IMR-90 (cell line): ENCODE measurements at regions not wholly inside any gene's neighbourhood (a gene's known extent, or its start where the extent isn't known, plus 50 kb on each side); places are given as distances from the start of the nearest gene placed in this dataset.

Experiments
- ATAC-seq: fragments of 200-7000 bp; cut with Tn5 transposase; 2 replicates; pipeline ENCODE4 v1.9.1; 2020; ENCODE audit warnings: low read depth, mild to moderate bottlenecking, moderate library complexity
- BruUV-seq: library from RNA; stranded (reverse); fragments of 400-500 nt; replicated peaks from 2 replicates; lab custom pipeline; 2021; lab: Mats Ljungman, UMichigan
- CTCF ChIA-PET: fragments of 300-600 bp; formaldehyde crosslinking; extraction: SDS; loops from one replicate; lab custom pipeline; 2021; ENCODE audit warnings: antibody characterized with exemption; lab: Yijun Ruan, JAX
- POLR2A ChIA-PET: fragments of 300-600 bp; sonication (Branson Sonifier 250); formaldehyde crosslinking; loops from one replicate; lab custom pipeline; 2022; ENCODE audit warnings: antibody characterized with exemption; ENCODE audit not compliant: unreplicated experiment; lab: Charles Lee
- DNase-seq: peaks from one replicate; pipeline ENCODE4 v3.0.0; 2013
- H2AFZ ChIP-seq: replicated peaks from 2 replicates; pipeline ENCODE3; 2013; ENCODE audit warnings: low read length, mild to moderate bottlenecking; ENCODE audit not compliant: poor library complexity
- H2AK5ac ChIP-seq: 2 replicates; pipeline ENCODE4 v1.6.1; 2013; ENCODE audit warnings: low read depth, low read length, inconsistent platforms
- H2AK9ac ChIP-seq: replicated peaks from 2 replicates; pipeline ENCODE3; 2013; ENCODE audit warnings: mild to moderate bottlenecking, low read depth, low read length, moderate library complexity; ENCODE audit not compliant: poor library complexity
- H2BK120ac ChIP-seq: 2 replicates; pipeline ENCODE4 v1.6.1; 2013; ENCODE audit warnings: low read depth, low read length, inconsistent platforms
- H2BK15ac ChIP-seq: 3 replicates; pipeline ENCODE4 v1.6.1; 2013; ENCODE audit warnings: low read depth, low read length, inconsistent platforms
- H2BK20ac ChIP-seq: 2 replicates; pipeline ENCODE4 v1.6.1; 2013; ENCODE audit warnings: low read depth, mild to moderate bottlenecking, inconsistent platforms, low read length, moderate library complexity
- H2BK5ac ChIP-seq: 2 replicates; pipeline ENCODE4 v1.6.1; 2013; ENCODE audit warnings: mild to moderate bottlenecking, low read depth, low read length, inconsistent platforms; ENCODE audit not compliant: poor library complexity, severe bottlenecking
- H3K14ac ChIP-seq: replicated peaks from 2 replicates; pipeline ENCODE4 v1.6.1; 2013; ENCODE audit warnings: low read depth, low read length, inconsistent platforms
- H3K18ac ChIP-seq: 2 replicates; pipeline ENCODE4 v1.6.1; 2013; ENCODE audit warnings: low read depth, low read length, control low read depth
- H3K23ac ChIP-seq: 2 replicates; pipeline ENCODE4 v1.6.1; 2013; ENCODE audit warnings: low read depth, low read length, inconsistent platforms
- H3K27ac ChIP-seq: 2 replicates; pipeline ENCODE4 v1.5.1; 2013; ENCODE audit warnings: mild to moderate bottlenecking, control low read depth, low read length; ENCODE audit not compliant: insufficient read depth
- H3K27me3 ChIP-seq: 2 replicates; pipeline ENCODE4 v1.6.1; 2013; ENCODE audit warnings: low read length; ENCODE audit not compliant: control insufficient read depth, insufficient read depth
- H3K36me3 ChIP-seq: 2 replicates; pipeline ENCODE4 v1.6.1; 2013; ENCODE audit warnings: low read length, mixed read lengths; ENCODE audit not compliant: control insufficient read depth, insufficient read depth
- H3K4ac ChIP-seq: 2 replicates; pipeline ENCODE4 v1.6.1; 2013; ENCODE audit warnings: low read depth, low read length, inconsistent platforms
- H3K4me1 ChIP-seq: 2 replicates; pipeline ENCODE4 v1.6.1; 2013; ENCODE audit warnings: low read length, mixed read lengths; ENCODE audit not compliant: control insufficient read depth, insufficient read depth
- H3K4me2 ChIP-seq: 2 replicates; pipeline ENCODE4 v1.6.1; 2013; ENCODE audit warnings: low read depth, mild to moderate bottlenecking, control low read depth, low read length, moderate library complexity
- H3K4me3 ChIP-seq: 2 replicates; pipeline ENCODE4 v1.5.1; 2013; ENCODE audit warnings: low read depth, mild to moderate bottlenecking, control low read depth, low read length, moderate library complexity; ENCODE audit not compliant: insufficient read depth
- H3K56ac ChIP-seq: 2 replicates; pipeline ENCODE4 v1.6.1; 2013; ENCODE audit warnings: low read length, inconsistent platforms; ENCODE audit not compliant: insufficient read depth; ENCODE audit errors: extremely low read depth
- H3K79me1 ChIP-seq, 2 experiments: 2 replicates each; pipeline ENCODE4 v1.6.1; 2013; ENCODE audit warnings: low read length in 2 of 2, inconsistent platforms in 1 of 2, low read depth in 1 of 2
- H3K9ac ChIP-seq: 2 replicates; pipeline ENCODE4 v1.6.1; 2013; ENCODE audit warnings: low read depth, low read length, control low read depth
- H3K9me1 ChIP-seq: 2 replicates; pipeline ENCODE4 v1.6.1; 2013; ENCODE audit warnings: low read length, inconsistent platforms; ENCODE audit not compliant: insufficient read depth
- H3K9me3 ChIP-seq: 2 replicates; pipeline ENCODE4 v1.6.1; 2013; ENCODE audit warnings: low read length; ENCODE audit not compliant: control insufficient read depth, insufficient read depth
- H4K20me1 ChIP-seq: 2 replicates; pipeline ENCODE4 v1.6.1; 2013; ENCODE audit warnings: low read length, inconsistent platforms; ENCODE audit not compliant: insufficient read depth
- H4K5ac ChIP-seq: 2 replicates; pipeline ENCODE4 v1.6.1; 2013; ENCODE audit warnings: mild to moderate bottlenecking, low read depth, low read length, control low read depth
- H4K8ac ChIP-seq, 2 experiments: 2 replicates each; pipeline ENCODE4 v1.6.1; 2013; ENCODE audit warnings: low read depth in 2 of 2, low read length in 2 of 2, control low read depth in 1 of 2, inconsistent platforms in 1 of 2
- H4K91ac ChIP-seq: 2 replicates; pipeline ENCODE4 v1.6.1; 2013; ENCODE audit warnings: low read depth, low read length, inconsistent platforms; ENCODE audit not compliant: insufficient read depth
- BHLHE40 ChIP-seq: fragments of 150-350 bp; IDR thresholded peaks from 2 replicates; pipeline ENCODE4 v1.6.1; 2016; ENCODE audit warnings: mild to moderate bottlenecking, low read depth, low read length
- CEBPB ChIP-seq: IDR thresholded peaks from 2 replicates; pipeline ENCODE4 v1.6.1; 2012; ENCODE audit warnings: low read depth, low read length, improper control_type of control experiment
- CHD1 ChIP-seq: IDR thresholded peaks from 2 replicates; pipeline ENCODE4 v1.6.1; 2012; ENCODE audit warnings: low read depth, low read length, improper control_type of control experiment
- FOS ChIP-seq: fragments of 150-350 bp; IDR thresholded peaks from 2 replicates; pipeline ENCODE4 v1.6.1; 2016; ENCODE audit warnings: low read depth, low read length
- MAFK ChIP-seq: IDR thresholded peaks from 2 replicates; pipeline ENCODE4 v1.6.1; 2012; ENCODE audit warnings: low read depth, low read length, improper control_type of control experiment
- MAZ ChIP-seq: IDR thresholded peaks from 2 replicates; pipeline ENCODE4 v1.6.1; 2012; ENCODE audit warnings: low read depth, mild to moderate bottlenecking, low read length, improper control_type of control experiment, moderate library complexity, borderline replicate concordance
- MXI1 ChIP-seq: IDR thresholded peaks from 2 replicates; pipeline ENCODE4 v1.6.1; 2012; ENCODE audit warnings: low read depth, mild to moderate bottlenecking, low read length, moderate library complexity, borderline replicate concordance
- NFE2L2 ChIP-seq: fragments of 150-350 bp; IDR thresholded peaks from 2 replicates; pipeline ENCODE4 v1.6.1; 2016; ENCODE audit warnings: low read depth, mild to moderate bottlenecking, low read length
- POLR2A ChIP-seq: IDR thresholded peaks from 2 replicates; pipeline ENCODE4 v1.6.1; 2012; ENCODE audit warnings: mild to moderate bottlenecking, low read depth, low read length
- RAD21 ChIP-seq: IDR thresholded peaks from 2 replicates; pipeline ENCODE4 v1.6.1; 2012; ENCODE audit warnings: low read length, improper control_type of control experiment
- RCOR1 ChIP-seq: IDR thresholded peaks from 2 replicates; pipeline ENCODE4 v1.6.1; 2012; ENCODE audit warnings: mild to moderate bottlenecking, low read length, improper control_type of control experiment; ENCODE audit not compliant: insufficient replicate concordance
- RFX5 ChIP-seq: IDR thresholded peaks from 2 replicates; pipeline ENCODE4 v1.8.0; 2012; ENCODE audit warnings: low read depth, mild to moderate bottlenecking, low read length, moderate library complexity
- SMC3 ChIP-seq: fragments of 150-350 bp; IDR thresholded peaks from 2 replicates; pipeline ENCODE4 v1.6.1; 2016; ENCODE audit warnings: low read depth, mild to moderate bottlenecking, antibody characterized with exemption, low read length, moderate library complexity
- WGBS, 2 experiments: methylation state at CpG; one replicate each; pipeline versions ENCODE4 v1.1.5 to v1.1.7; 2013; ENCODE audit warnings: missing lambda C conversion rate in 2 of 2; ENCODE audit not compliant: insufficient read length in 1 of 2; ENCODE audit errors: extremely low coverage in 2 of 2; 5-methylcytosine and 5-hydroxymethylcytosine counted together
- dilution Hi-C: fragments of 300-500 bp; cut with HindIII; formaldehyde crosslinking; loops from one replicate; pipeline ENCODE4 v1.14.3; 2018; ENCODE audit warnings: low sequenced_read_pairs; ENCODE audit not compliant: unreplicated experiment
- in situ Hi-C: fragments of 300-500 bp; cut with MboI; formaldehyde crosslinking; loops from 3 replicates; pipeline ENCODE4 v1.14.3; 2019; ENCODE audit warnings: low sequenced_read_pairs, inconsistent platforms, mixed read lengths
- intact Hi-C: fragments of 100-400 bp; cut with micrococcal nuclease; formaldehyde crosslinking; loops from 2 replicates; pipeline ENCODE4 v1.10.0; 2022
- TF ChIP-seq, protein P1 (sequence below): fragments of 150-350 bp; IDR thresholded peaks from 2 replicates; pipeline ENCODE4 v1.6.1; 2016; ENCODE audit warnings: low read depth, mild to moderate bottlenecking, low read length, moderate library complexity, borderline replicate concordance
- TF ChIP-seq, protein P2 (sequence below): fragments of 150-350 bp; IDR thresholded peaks from 2 replicates; pipeline ENCODE4 v1.6.1; 2017; ENCODE audit warnings: mild to moderate bottlenecking, antibody characterized with exemption, low read length, low read depth
- TF ChIP-seq, protein P3 (sequence below): conservative IDR thresholded peaks from 2 replicates; pipeline ENCODE4 v1.5.1; 2012; ENCODE audit warnings: mild to moderate bottlenecking, low read depth, low read length, improper control_type of control experiment

DNA sequence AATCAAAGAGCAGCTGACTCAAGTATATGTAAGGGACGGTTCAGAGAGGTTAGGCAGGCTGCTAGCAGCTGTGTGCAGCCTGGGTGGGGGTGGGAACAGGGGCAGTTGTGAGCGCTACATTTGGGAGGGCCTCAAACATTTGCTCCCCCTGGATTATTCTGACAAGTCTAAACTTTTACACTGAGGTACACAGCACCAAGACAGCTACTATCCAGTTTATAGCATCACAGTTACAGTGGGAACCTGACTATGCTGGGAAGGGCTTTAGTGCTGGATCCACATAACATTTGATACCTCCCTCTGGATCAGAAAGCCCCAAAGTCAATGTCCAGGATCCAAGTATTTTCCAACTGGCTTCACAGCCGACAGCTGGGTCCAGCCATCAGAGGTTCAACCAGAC is 55.8 kb upstream of the GIMD1 start:
- peaks cover 3% of the 10 kb centered on the region; the same call in 1 of the 2 replicates for H3K4me1 ChIP-seq
- H3K4me2 ChIP-seq, result no peak overlapping the region
- H2AK9ac ChIP-seq, result no peak overlapping the region
- no peak overlapping the region for H4K8ac ChIP-seq
- no peaks in the 10 kb centered on the region for H3K9me3 ChIP-seq
- H2BK15ac ChIP-seq, result no peak overlapping the region
- in situ Hi-C loops, result no loop called here
- no peaks in the 10 kb centered on the region for H3K9me1 ChIP-seq
- H3K79me1 ChIP-seq, result no peaks in the 10 kb centered on the region
- no peak overlapping the region for H2BK5ac ChIP-seq
- no peak for DNase-seq
- no peak overlapping the region for H2AK5ac ChIP-seq
- no peak overlapping the region for H3K18ac ChIP-seq
- H3K4ac ChIP-seq, result no peak overlapping the region
- H3K9ac ChIP-seq, result no peak overlapping the region
- no peaks in the 10 kb centered on the region for H4K20me1 ChIP-seq
- no peak overlapping the region for H2BK120ac ChIP-seq
- no peak overlapping the region for H3K27ac ChIP-seq
- no peak overlapping the region for H3K4me3 ChIP-seq
- no peaks in the 10 kb centered on the region for H3K36me3 ChIP-seq
- POLR2A ChIA-PET, result no interaction called here
- dilution Hi-C loops, result no loop called here
- H2BK20ac ChIP-seq, result no peak overlapping the region
- intact Hi-C loops, result no loop called here
- H3K23ac ChIP-seq, result no peak overlapping the region
- no peak for ATAC-seq
- H3K27me3 ChIP-seq, result no peaks in the 10 kb centered on the region
- WGBS, 2 experiments, result no CpG with 5 or more reads among the region's 3 CpGs
- no peak overlapping the region for H3K56ac ChIP-seq
- BruUV-seq, result no TSS peak
- H3K14ac ChIP-seq, result no peak overlapping the region
- CTCF ChIA-PET, result no interaction called here
- no peak overlapping the region for H4K5ac ChIP-seq
- TF ChIP-seq NFE2L2, result no peak
- no peak for TF ChIP-seq CHD1
- TF ChIP-seq MAFK, result no peak
- no peak for TF ChIP-seq RFX5
- TF ChIP-seq, protein P1, sequence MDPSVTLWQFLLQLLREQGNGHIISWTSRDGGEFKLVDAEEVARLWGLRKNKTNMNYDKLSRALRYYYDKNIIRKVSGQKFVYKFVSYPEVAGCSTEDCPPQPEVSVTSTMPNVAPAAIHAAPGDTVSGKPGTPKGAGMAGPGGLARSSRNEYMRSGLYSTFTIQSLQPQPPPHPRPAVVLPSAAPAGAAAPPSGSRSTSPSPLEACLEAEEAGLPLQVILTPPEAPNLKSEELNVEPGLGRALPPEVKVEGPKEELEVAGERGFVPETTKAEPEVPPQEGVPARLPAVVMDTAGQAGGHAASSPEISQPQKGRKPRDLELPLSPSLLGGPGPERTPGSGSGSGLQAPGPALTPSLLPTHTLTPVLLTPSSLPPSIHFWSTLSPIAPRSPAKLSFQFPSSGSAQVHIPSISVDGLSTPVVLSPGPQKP, result no peak
- no peak for TF ChIP-seq RAD21
- TF ChIP-seq FOS, result no peak
- no peak for TF ChIP-seq BHLHE40
- TF ChIP-seq, protein P2, sequence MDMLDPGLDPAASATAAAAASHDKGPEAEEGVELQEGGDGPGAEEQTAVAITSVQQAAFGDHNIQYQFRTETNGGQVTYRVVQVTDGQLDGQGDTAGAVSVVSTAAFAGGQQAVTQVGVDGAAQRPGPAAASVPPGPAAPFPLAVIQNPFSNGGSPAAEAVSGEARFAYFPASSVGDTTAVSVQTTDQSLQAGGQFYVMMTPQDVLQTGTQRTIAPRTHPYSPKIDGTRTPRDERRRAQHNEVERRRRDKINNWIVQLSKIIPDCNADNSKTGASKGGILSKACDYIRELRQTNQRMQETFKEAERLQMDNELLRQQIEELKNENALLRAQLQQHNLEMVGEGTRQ, result no peak
- TF ChIP-seq POLR2A, result no peak
- TF ChIP-seq SMC3, result no peak
- TF ChIP-seq MXI1, result no peak
- TF ChIP-seq CEBPB, result no peak
- TF ChIP-seq, protein P3, sequence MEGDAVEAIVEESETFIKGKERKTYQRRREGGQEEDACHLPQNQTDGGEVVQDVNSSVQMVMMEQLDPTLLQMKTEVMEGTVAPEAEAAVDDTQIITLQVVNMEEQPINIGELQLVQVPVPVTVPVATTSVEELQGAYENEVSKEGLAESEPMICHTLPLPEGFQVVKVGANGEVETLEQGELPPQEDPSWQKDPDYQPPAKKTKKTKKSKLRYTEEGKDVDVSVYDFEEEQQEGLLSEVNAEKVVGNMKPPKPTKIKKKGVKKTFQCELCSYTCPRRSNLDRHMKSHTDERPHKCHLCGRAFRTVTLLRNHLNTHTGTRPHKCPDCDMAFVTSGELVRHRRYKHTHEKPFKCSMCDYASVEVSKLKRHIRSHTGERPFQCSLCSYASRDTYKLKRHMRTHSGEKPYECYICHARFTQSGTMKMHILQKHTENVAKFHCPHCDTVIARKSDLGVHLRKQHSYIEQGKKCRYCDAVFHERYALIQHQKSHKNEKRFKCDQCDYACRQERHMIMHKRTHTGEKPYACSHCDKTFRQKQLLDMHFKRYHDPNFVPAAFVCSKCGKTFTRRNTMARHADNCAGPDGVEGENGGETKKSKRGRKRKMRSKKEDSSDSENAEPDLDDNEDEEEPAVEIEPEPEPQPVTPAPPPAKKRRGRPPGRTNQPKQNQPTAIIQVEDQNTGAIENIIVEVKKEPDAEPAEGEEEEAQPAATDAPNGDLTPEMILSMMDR, result no peak
- no peak for TF ChIP-seq MAZ
- no peak for TF ChIP-seq RCOR1
- no peak overlapping the region for H4K91ac ChIP-seq
- no peak overlapping the region for H2AFZ ChIP-seq
